Fibroblast of skin of left biceps (primary cell): ENCODE measurements at regions not wholly inside any gene's neighbourhood (a gene's known extent, or its start where the extent isn't known, plus 50 kb on each side); places are given as distances from the start of the nearest gene placed in this dataset.
"Not testable (repeated sequence)": the region's sequence is repeated elsewhere in the genome, so short reads cannot be mapped to it uniquely, and the experiment has no call there.

Experiments used
- DNase-seq, 2 experiments: peaks; one replicate each; pipeline ENCODE4 v3.0.0-alpha.2; 2013; ENCODE audit warnings: low read depth in 2 of 2

DNA sequence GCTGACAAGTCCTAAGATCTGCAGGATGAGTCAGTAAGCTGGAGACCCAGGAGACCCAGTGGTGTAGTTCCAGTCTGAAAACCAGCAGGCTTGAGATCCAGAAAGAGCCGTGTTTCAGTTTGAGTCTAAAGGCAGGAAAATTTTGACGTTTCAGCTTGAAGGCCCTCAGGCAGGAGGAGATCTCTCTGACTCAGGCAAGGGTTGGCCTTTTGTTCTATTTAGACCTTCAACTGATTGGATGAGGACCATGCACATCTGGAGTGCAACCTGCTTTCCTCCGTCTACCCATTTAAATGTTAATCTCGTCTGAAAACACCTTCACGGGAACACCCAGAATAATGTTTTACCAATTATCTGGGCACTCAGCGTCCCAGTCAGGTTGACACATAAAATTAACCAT, 69.5 kb downstream of the NPIPA7 start:
- DNase-seq, result not testable (repeated sequence)

GRCh38 chr16:16449712-16450237, 70.8 kb downstream of the NPIPA7 start:
- DNase-seq, result not testable (repeated sequence)

- DNase-seq, result not testable (repeated sequence)
Measured at GRCh38 chr16:16451721-16452410, 72.9 kb downstream of the NPIPA7 start.

- not testable (repeated sequence) for DNase-seq
Measured at GRCh38 chr16:16458579-16458978, 79.6 kb downstream of the NPIPA7 start.

- DNase-seq, result not testable (repeated sequence)
Measured at GRCh38 chr16:16463792-16464191, 84.9 kb downstream of the NPIPA7 start.

GRCh38 chr16:16488919-16489318, 110.0 kb downstream of the NPIPA7 start:
- DNase-seq, result not testable (repeated sequence)

DNA sequence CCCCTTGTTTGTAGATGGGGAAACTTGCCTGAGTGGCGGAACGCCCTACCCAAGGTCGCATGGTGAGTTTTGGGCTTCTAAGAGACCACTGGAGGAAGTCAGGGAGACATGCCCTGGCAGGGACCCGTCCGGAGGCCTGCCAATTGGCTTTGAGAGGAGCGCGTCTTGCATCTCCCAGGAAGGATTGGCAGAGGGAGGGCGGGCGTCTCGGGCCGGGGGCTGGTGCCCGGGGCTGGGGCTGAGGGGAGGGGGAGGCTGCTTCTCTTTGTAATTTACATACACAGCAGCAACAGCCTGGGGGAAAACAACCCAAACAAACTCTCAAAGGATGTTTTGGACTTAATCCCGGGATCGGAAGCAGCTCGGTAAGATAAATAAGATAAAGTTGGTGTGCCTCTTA, 110.5 kb downstream of the NPIPA7 start:
- not testable (repeated sequence) for DNase-seq

- DNase-seq, result not testable (repeated sequence)
Measured at GRCh38 chr16:16494114-16494513, 115.2 kb downstream of the NPIPA7 start.

DNA sequence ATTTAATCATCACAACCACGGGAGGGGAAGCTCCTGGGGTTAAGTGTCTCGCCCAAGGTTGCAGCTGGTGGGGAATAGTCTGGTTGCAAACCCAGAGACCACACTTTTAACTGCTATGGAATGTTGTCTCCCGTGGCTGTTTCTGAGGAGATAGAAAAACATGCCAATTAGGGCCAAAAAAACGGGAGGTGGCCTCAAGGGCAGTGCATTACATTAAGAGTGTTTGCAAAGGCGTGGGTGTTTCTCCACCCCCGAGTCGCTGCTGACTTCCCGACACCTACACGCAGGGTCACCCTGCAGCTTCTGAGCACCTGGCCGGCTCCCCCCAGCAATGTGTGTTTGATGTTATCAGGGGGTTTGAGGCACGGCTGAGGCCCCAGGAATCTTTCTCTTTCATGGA, 116.1 kb downstream of the NPIPA7 start:
- DNase-seq, result not testable (repeated sequence)

DNA sequence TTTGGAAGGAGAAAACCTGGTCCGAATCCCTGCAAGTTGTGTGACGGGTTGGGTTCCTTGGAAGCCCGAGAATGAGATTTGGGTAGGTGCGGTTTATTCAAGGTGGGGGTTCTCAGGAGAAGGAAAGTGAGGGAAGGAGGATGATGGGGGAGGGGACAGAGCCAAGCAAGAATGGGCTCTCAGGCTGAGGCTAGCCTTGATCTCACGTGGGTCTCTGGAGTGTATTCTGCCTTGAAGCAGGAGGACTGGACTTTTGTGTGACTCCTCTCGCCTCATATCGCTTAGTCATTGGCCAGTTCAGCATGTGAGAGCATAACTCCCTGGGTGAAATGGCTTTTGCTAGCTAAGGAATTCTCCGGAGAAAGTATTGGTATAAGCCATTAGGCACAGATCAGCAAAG, 120.9 kb downstream of the NPIPA7 start:
- not testable (repeated sequence) for DNase-seq

DNA sequence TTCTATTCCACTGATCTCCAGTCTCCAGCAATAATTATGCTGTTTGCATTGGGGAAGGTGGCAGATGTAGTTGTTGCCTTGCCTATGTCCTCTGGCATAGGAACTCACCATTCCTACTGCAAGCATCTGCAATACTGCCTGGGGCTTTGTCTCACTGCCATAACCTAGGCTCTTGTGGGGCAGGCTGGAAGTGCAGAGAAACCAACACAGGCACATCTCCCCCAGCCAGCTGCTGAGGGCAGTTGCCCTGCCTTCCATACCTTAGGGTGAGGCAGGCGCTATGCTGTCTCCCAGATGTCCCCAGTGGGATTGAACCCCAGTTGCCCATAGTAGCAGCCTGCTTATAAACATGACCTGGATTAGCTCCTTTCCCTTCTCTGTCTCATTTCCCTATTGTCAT, 128.1 kb downstream of the NPIPA7 start:
- DNase-seq, result not testable (repeated sequence)

DNA sequence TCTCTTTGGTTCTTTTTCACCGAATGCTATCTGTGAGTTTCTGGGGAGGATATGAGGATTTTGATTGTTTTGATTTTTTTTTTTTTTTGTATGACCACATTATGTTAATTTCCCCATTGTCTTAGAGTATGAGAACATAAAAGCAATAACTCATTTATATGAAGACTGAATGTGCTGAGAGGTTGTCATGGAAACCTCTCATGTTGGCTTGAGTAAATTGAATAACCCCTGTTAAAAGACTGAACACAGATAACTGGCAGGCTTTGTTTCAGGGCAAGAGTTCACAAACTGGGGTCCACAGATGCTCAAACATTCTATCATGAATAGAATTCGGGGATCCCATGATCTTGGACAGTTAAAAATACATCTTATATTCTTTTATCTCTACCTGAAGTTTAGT, 129.4 kb downstream of the NPIPA7 start:
- not testable (repeated sequence) for DNase-seq

GRCh38 chr16:16519395-16519794, 140.5 kb downstream of the NPIPA7 start:
- DNase-seq, result not testable (repeated sequence)

- not testable (repeated sequence) for DNase-seq
Measured at GRCh38 chr16:16521239-16522002, 142.5 kb downstream of the NPIPA7 start.

GRCh38 chr16:16526998-16527397, 148.1 kb downstream of the NPIPA7 start:
- DNase-seq, result not testable (repeated sequence)

DNA sequence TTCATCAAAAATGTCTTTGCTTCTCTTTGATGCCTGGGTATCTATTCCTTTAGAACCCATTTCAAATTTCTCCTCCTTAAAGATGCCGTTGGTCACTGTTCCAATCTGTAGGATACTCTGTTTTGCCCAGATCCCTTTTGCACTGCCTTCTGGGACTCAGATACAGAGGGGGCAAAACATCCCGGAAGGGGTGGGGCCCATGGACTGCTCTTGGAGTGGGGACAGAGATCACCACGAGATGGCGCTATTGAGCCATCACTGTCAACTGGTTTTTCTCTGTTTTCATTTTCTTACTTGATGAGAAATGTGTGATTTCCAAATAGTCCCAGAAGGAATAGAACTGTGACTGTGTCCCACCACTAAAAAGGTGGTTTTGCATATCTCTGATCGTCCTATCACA, 151.8 kb downstream of the NPIPA7 start:
- not testable (repeated sequence) for DNase-seq

DNA sequence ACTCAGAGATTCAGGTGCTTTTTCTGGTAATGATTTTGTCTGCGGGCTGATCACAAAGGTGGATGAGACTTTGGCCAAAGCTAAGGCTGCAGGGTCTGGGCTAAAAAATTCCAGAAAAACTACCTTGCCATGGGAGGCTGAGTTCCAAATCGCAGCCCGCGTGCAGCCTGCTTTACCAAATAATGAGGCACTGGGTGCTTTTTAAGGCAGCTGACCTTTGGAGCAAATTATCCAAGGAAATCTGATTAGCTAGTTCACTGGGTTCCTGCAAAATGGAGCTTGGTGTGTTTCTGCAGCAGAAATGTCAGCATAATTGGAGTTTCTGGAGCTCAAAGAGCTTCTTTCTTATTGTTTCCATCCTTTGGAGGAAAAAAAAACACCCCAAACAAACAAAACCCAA, 156.6 kb downstream of the NPIPA7 start:
- not testable (repeated sequence) for DNase-seq

- not testable (repeated sequence) for DNase-seq
Measured at GRCh38 chr16:16536151-16536550, 157.2 kb downstream of the NPIPA7 start.

- not testable (repeated sequence) for DNase-seq
Measured at GRCh38 chr16:16549710-16550109, 170.8 kb downstream of the NPIPA7 start.

GRCh38 chr16:16550824-16551223, 171.9 kb downstream of the NPIPA7 start:
- not testable (repeated sequence) for DNase-seq

DNA sequence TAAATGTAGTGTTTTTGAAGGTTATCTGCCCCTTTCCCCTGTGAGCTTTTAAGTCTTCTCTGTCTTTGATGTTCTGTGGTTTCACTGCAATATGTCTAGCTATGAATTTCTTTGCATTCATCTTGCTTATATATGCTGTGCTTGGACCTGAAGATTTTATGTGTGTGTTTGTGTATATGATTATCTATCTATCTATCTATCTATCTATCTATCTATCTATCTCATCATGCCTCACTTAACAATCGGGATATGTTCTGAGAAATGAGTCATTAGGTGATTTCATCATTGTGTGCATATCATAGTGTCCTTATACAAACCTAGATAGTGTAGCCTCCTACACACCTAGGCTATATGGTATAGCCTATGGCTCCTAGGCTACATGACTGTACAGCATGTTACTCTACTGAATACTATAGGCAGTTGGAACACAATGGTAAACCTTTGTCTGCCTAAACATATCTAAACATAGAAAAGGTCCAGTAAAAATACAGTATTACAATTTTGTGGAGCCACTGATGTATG, 173.9 kb downstream of the NPIPA7 start:
- DNase-seq, result not testable (repeated sequence)

- DNase-seq, result not testable (repeated sequence)
Measured at GRCh38 chr16:16559179-16559740, 180.3 kb downstream of the NPIPA7 start.
